Loucy (cell line): ENCODE measurements at regions not wholly inside any gene's neighbourhood (a gene's known extent, or its start where the extent isn't known, plus 50 kb on each side); places are given as distances from the start of the nearest gene placed in this dataset.

ENCODE experiments used
- H2AFZ ChIP-seq: fragments of 200-600 bp; sonication (generic); 2 replicates; pipeline ENCODE4 v1.6.0; 2016; ENCODE audit warnings: antibody characterized with exemption, mild to moderate bottlenecking, low read length, moderate library complexity
- H3F3A ChIP-seq: fragments of 200-600 bp; 2 replicates; pipeline ENCODE4 v1.6.0; 2016; ENCODE audit warnings: antibody characterized with exemption, low read depth, mild to moderate bottlenecking
- H3K27me3 ChIP-seq: fragments of 200-600 bp; sonication (generic); 2 replicates; pipeline ENCODE4 v1.6.1; 2014; ENCODE audit warnings: low read length, mild to moderate bottlenecking; ENCODE audit not compliant: insufficient read depth, poor library complexity, severe bottlenecking
- H3K36me3 ChIP-seq: fragments of 200-600 bp; sonication (generic); 2 replicates; pipeline ENCODE4 v1.6.1; 2016; ENCODE audit warnings: low read length; ENCODE audit not compliant: insufficient read depth
- H3K4me1 ChIP-seq: fragments of 200-600 bp; sonication (generic); 2 replicates; pipeline ENCODE4 v1.5.1; 2014; ENCODE audit warnings: low read length, mild to moderate bottlenecking; ENCODE audit not compliant: insufficient read depth, poor library complexity, severe bottlenecking
- H3K4me2 ChIP-seq: fragments of 200-600 bp; sonication (generic); 2 replicates; pipeline ENCODE4 v1.6.0; 2014; ENCODE audit warnings: antibody characterized with exemption, low read length, low read depth, mild to moderate bottlenecking; ENCODE audit not compliant: poor library complexity, severe bottlenecking
- H3K4me3 ChIP-seq: fragments of 200-600 bp; sonication (generic); 2 replicates; pipeline ENCODE4 v1.5.1; 2014; ENCODE audit warnings: low read length, mild to moderate bottlenecking, mixed read lengths; ENCODE audit not compliant: poor library complexity, severe bottlenecking
- H3K79me2 ChIP-seq: fragments of 200-600 bp; sonication (generic); 2 replicates; pipeline ENCODE4 v1.6.1; 2014; ENCODE audit warnings: low read length; ENCODE audit not compliant: insufficient read depth
- H3K9ac ChIP-seq: fragments of 200-600 bp; sonication (generic); 2 replicates; pipeline ENCODE4 v1.6.0; 2014; ENCODE audit warnings: mild to moderate bottlenecking, low read depth, low read length, moderate library complexity; ENCODE audit not compliant: poor library complexity, severe bottlenecking
- H3K9me2 ChIP-seq: fragments of 200-600 bp; sonication (generic); replicated peaks from 2 replicates; pipeline ENCODE4 v1.6.1; 2016; ENCODE audit warnings: low read depth, low read length, mixed read lengths
- H3K9me3 ChIP-seq: fragments of 200-600 bp; sonication (generic); 2 replicates; pipeline ENCODE4 v1.6.1; 2014; ENCODE audit warnings: mild to moderate bottlenecking, antibody characterized with exemption, low read length, low read depth; ENCODE audit not compliant: insufficient read depth
- H4K20me1 ChIP-seq: fragments of 200-600 bp; sonication (generic); 2 replicates; pipeline ENCODE4 v1.6.0; 2014; ENCODE audit warnings: antibody characterized with exemption, low read length, mild to moderate bottlenecking; ENCODE audit not compliant: insufficient read depth, poor library complexity, severe bottlenecking
- CTCF ChIP-seq: fragments of 200-600 bp; sonication (generic); conservative IDR thresholded peaks from 2 replicates; pipeline ENCODE4 v1.5.1; 2014; ENCODE audit warnings: mild to moderate bottlenecking, antibody characterized with exemption, low read length
- EZH2phosphoT487 ChIP-seq: fragments of 200-600 bp; IDR thresholded peaks from 2 replicates; pipeline ENCODE4 v1.6.1; 2018; ENCODE audit warnings: antibody characterized with exemption, mild to moderate bottlenecking, moderate library complexity, borderline replicate concordance

GRCh38 chr1:99083338-99083737 lies 78.7 kb upstream of the PLPPR5 start:
- Histone ChIP-seq H3K9me2 (no peaks in the 10 kb centered on the region), H3K36me3 (no peaks in the 10 kb centered on the region), H3K4me3 (no peak overlapping the region), H3K27me3 (no peaks in the 10 kb centered on the region), H3K4me1 (no peaks in the 10 kb centered on the region), H3K4me2 (no peak overlapping the region), H2AFZ (no peak overlapping the region), H3K9ac (no peak overlapping the region), H4K20me1 (no peaks in the 10 kb centered on the region), H3K9me3 (no peaks in the 10 kb centered on the region), H3K79me2 (no peaks in the 10 kb centered on the region), H3F3A (no peaks in the 10 kb centered on the region)
- no peak for TF ChIP-seq CTCF
- TF ChIP-seq EZH2phosphoT487, result no peak

GRCh38 chr1:99084562-99084961 lies 79.9 kb upstream of the PLPPR5 start:
- Histone ChIP-seq H4K20me1 (no peaks in the 10 kb centered on the region), H3K4me3 (no peak overlapping the region), H3K9ac (no peak overlapping the region), H3K27me3 (no peaks in the 10 kb centered on the region), H3F3A (no peaks in the 10 kb centered on the region), H3K4me1 (no peaks in the 10 kb centered on the region), H3K9me2 (no peaks in the 10 kb centered on the region), H3K9me3 (no peaks in the 10 kb centered on the region), H3K36me3 (no peaks in the 10 kb centered on the region), H3K79me2 (no peaks in the 10 kb centered on the region), H2AFZ (no peak overlapping the region), H3K4me2 (no peak overlapping the region)
- TF ChIP-seq EZH2phosphoT487 (no peak), CTCF (no peak)

GRCh38 chr1:99086057-99086456 lies 81.4 kb upstream of the PLPPR5 start:
- Histone ChIP-seq H3F3A (no peaks in the 10 kb centered on the region), H3K4me3 (no peak overlapping the region), H3K27me3 (no peaks in the 10 kb centered on the region), H3K79me2 (no peaks in the 10 kb centered on the region), H4K20me1 (no peaks in the 10 kb centered on the region), H3K9me3 (no peaks in the 10 kb centered on the region), H3K4me1 (no peaks in the 10 kb centered on the region), H3K9me2 (no peaks in the 10 kb centered on the region), H3K4me2 (no peak overlapping the region), H3K9ac (no peak overlapping the region), H2AFZ (no peak overlapping the region), H3K36me3 (no peaks in the 10 kb centered on the region)
- TF ChIP-seq EZH2phosphoT487, result no peak
- no peak for TF ChIP-seq CTCF
